Frontal cortex (tissue), 3 donors: ENCODE measurements at regions not wholly inside any gene's neighbourhood (a gene's known extent, or its start where the extent isn't known, plus 50 kb on each side); places are given as distances from the start of the nearest gene placed in this dataset.
A peak's percentile ranks its signal among the peaks of the same experiment; 100 is the strongest.

Source experiments
- DNase-seq, 2 donors: peaks; one replicate each; pipeline ENCODE4 v3.0.0; 2012; ENCODE audit warnings: low spot score in 2 of 2
- FAIRE-seq: peaks from 2 replicates; lab custom pipeline; 2012; peaks lifted over from hg19 to GRCh38; lab: Jason Lieb, UNC
- donor health status: control.
- donor health status: control.
- donor health status: control.

GRCh38 chr4:126779436-126780166, 853.2 kb upstream of the INTU start:
- FAIRE-seq (no peak), DNase-seq (no peak)

DNA sequence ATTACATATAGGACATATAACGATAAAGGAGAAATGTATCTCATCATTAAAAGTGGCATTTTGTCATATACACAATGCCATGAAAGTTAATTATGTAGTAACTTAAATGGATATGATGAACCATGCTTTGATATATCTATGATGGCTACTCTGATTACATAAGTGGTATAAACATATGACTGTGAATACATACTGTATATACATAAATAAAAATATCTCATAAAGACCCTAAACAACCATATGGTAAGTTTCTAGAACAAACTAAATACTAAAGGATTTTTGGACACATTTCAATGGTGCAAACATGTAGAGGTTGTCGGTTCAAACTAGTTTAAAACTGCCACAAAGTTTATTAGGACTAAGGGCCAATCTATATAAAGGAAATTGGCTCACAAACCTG, 849.6 kb upstream of the INTU start:
- no peak for FAIRE-seq

DNA sequence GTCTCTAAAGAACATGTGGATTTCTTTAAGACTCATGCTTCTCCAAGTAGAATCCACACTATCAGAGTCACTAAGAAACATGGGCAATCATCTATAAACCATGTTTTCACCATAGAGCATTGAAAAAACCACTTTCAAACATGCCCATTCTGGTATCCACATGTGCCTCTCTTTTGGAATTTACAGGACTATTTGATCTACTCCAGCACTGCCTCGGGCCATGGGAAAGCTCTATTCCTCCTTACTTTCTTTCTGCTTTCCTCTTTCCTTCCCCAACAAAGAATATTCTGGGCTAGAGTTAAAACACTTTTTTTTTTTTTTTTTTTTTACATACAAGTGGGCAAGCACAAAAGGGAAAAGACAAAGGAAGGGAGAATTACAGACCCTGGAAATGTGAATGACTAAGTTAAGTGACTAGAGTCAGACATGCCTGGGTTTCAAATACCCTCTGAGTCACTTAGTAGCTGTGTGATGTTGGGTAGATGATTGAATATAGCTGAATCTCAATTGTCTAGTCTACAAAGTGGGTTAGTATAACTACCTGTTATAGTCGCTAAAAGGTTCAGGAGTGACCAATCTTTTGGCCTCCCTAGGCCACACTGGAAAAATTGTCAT, 847.7 kb upstream of the INTU start:
- no peak for FAIRE-seq
- DNase-seq = no peak

More for the DNA sequence above, 849.6 kb upstream of the INTU start:
- DNase-seq = no peak

- FAIRE-seq (no peak), DNase-seq (no peak)
Observed at GRCh38 chr4:126790633-126791032, 842.1 kb upstream of the INTU start.

DNA sequence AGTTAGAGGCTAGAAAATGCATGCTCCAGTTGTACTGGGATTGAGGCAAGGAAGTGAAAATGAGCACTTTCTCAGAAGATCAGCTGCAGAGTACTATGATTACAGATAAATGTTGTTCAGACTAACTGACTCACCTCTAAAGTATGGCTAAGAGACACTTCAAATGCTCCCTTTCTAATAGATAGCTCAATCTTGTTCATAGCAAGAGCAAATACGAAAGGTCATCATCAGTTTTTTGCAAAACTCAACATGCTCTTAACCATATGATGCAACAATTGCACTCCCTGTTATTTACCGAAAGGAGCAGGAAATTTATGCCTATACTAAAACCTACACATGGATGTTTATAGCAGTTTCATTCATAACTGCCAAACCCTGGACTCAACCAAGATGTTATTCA, 838.4 kb upstream of the INTU start:
- FAIRE-seq (no peak), DNase-seq (no peak)

- no peak for FAIRE-seq
- DNase-seq = no peak
Observed at GRCh38 chr4:126798214-126798613, 834.5 kb upstream of the INTU start.

- no peak for FAIRE-seq
- DNase-seq = no peak
Observed at GRCh38 chr4:126799416-126799815, 833.3 kb upstream of the INTU start.

DNA sequence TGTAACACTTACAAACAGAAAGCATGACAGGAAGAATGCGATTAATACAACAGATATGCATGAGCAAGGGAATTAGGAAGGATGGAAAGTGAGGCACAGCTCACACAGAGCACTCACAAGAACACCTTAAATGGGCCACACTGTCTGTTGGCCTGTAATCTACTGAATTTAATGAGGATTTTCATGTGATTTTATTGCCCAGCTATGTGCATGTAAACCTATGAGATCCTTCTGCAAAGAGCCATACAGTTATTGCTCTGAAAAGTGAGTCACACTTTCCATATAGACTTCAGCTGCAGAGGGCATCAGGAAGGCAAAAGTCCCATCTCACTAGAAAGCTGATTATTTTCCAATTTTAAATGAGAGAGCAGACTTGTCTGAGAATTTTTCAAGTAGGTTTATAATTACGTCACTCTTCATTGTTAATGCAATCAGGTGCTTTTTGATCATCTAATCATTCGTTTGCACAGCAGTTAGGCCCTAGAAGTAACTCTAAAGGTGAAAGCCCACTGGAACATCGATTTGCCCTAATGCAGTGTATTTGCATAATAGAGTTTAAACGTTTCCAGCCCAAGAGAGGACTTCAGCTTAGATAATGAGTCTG, 832.7 kb upstream of the INTU start:
- no peak for DNase-seq
- FAIRE-seq = no peak

- no peak for DNase-seq
- no peak for FAIRE-seq
Observed at GRCh38 chr4:126800575-126801141, 832.1 kb upstream of the INTU start.

DNA sequence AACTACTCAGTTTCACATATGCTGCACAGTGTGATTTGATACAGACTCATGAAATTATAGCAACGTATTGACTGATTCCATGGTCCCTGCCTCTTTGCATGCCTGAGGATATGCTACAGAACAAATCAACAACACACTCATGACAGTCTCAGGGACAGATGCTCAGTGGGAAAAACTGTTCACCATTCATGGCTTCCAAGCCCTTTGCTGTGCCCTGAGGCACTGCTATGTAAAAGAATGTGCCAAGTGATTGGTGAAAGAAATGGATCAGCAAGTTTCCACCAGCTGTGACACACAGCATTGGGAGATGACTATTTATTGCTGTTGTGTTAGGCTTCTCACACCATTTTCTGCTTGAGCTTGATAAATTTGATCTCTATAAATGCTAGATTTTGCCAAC, 825.6 kb upstream of the INTU start:
- no peak for DNase-seq
- FAIRE-seq = no peak

DNA sequence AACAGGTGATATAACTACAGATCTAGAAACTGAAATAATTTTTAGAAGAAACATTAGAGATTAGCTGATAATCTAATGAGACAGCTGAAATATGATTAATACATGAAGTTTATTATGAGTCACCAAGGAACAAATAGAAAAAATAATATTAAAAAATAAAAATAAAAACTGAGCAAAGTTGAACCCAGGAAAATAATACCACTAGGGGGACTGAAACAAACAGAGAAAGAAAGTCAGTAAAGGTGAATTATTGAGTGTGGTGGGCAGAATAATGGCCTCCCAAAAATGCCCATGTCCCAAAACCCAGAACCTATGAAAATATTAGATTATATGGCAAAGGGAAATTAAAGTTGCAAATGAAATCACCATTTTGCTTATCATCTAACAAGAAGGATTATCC, 820.7 kb upstream of the INTU start:
- DNase-seq = no peak
- FAIRE-seq = no peak

DNA sequence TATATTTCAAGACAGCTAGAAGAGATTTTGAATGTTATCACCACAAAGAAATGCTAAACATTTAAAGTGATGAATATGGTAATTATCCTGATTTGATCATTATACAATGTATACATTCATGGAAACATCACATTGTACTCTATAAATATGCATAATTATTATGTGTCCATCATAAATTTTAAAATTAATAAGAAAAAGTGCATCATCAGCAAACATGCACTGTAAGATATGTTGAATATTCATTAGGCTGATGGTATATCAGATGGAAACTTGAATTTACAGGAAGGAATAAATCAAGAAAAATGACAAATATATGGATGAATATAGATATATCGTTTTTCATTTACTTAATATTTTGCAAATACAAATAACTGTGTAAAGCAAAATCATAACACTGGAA, 812.1 kb upstream of the INTU start:
- no peak for FAIRE-seq

GRCh38 chr4:126821152-126821551, 811.6 kb upstream of the INTU start:
- DNase-seq = no peak
- FAIRE-seq = peak; percentile 63

More for the DNA sequence above, 812.1 kb upstream of the INTU start:
- DNase-seq = no peak

DNA sequence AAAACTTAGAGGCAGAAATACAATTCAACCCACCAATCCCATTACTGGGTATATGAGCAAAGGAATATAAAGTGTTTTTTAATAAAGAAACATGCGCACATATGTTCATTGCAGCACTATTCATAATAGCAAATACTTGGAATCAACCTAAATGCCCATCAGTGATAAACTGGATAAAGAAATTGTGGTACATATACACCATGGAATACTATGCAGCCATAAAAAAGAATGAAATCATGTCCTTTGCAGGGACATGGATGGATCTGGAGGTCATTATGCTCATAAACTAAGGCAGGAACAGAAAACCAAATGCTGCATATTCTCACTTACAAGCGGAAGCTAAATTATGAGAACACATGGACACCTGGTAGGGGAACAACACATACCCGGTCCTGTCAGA, 807.7 kb upstream of the INTU start:
- FAIRE-seq (no peak), DNase-seq (no peak)

DNA sequence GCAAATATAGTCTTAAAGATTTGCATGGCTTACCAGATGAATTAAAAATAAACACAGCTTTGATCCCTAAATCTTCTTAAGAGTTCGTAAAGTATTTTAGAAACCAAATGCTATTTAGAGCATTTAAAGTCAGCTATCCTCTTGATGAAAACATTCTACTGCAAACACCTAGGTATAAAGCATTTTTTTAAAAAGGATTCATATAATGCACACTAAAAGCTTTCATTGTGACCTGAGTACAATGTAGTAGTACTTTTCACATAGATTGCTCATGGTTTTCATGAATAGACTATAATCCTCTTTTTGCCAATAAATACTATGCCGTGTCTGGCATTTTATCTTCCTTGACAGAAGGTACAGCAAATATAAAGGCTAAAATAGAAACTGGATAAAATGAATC, 805.1 kb upstream of the INTU start:
- DNase-seq (no peak), FAIRE-seq (no peak)

- no peak for DNase-seq
- FAIRE-seq = no peak
Observed at GRCh38 chr4:126834854-126835253, 797.9 kb upstream of the INTU start.

DNA sequence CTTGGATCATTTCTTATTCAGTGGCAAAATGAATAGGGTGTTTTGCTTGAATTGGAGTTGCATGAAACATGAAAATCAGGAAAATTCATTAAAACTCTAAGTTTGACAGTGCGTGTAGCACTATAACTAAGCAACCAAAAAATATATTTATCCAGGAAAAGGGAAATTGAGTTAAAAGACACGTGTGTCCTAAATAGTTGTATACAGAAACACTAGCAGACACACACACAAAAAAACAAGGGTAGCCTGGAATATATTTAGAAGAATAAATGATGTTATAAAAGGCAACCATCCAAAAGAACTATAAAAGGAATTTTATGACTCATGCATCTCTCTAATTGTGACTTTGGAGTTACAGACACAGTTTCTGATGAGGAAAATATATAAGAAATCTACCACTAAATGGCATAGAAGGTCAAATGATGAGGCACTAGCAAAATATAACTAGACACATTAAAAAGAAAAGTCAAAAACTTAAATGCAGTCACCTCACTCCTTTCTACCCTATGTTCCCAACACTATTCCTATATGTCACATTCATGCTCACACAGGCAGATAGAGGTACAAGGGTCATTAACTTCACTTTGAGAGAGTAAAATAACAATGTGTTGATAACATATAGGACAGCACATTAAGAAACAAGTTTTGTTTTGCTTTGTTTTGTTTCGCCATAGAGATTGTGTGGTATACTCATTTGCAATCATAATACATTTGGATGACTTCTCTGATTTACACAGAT, 793.6 kb upstream of the INTU start:
- FAIRE-seq = no peak
- peak in 1 of 2 donors; percentile 2 for DNase-seq

GRCh38 chr4:126843492-126844067, 789.2 kb upstream of the INTU start:
- DNase-seq (no peak), FAIRE-seq (no peak)

GRCh38 chr4:126850286-126850685, 782.5 kb upstream of the INTU start:
- DNase-seq (no peak), FAIRE-seq (no peak)

- DNase-seq (no peak), FAIRE-seq (no peak)
Observed at GRCh38 chr4:126851391-126851790, 781.4 kb upstream of the INTU start.
